Heart left ventricle (tissue), 16 donors: ENCODE measurements at regions not wholly inside any gene's neighbourhood (a gene's known extent, or its start where the extent isn't known, plus 50 kb on each side); places are given as distances from the start of the nearest gene placed in this dataset.

Experiments used
- ATAC-seq, 4 donors: fragments of 200-7000 bp; cut with Tn5 transposase; one replicate each; pipeline ENCODE4 v1.9.1; 2020 to 2022; ENCODE audit warnings: moderate library complexity in 4 of 4, mild to moderate bottlenecking in 3 of 4, moderate number of reproducible peaks in 1 of 4
- DNase-seq, 5 donors: peaks; one replicate each; pipeline ENCODE4 v3.0.0-alpha.2; 2020
- H3K27ac ChIP-seq, 12 donors: fragments of 200-600 bp; sonication (generic) in 4 of 12; one replicate each; pipeline versions ENCODE4 v1.5.0 to v1.8.0; 2016 to 2022; ENCODE audit warnings: mild to moderate bottlenecking in 2 of 12
- H3K27me3 ChIP-seq, 9 donors: fragments of 200-600 bp; sonication (generic) in 2 of 9; one replicate each; pipeline versions ENCODE4 v1.5.1 to v1.8.0; 2016 to 2022; ENCODE audit warnings: mild to moderate bottlenecking in 3 of 9
- H3K36me3 ChIP-seq, 9 donors: fragments of 200-600 bp; sonication (generic) in 2 of 9; one replicate each; pipeline versions ENCODE4 v1.5.0 to v1.8.0; 2018 to 2022; ENCODE audit warnings: mild to moderate bottlenecking in 2 of 9
- H3K4me1 ChIP-seq, 12 donors: fragments of 200-600 bp; sonication (generic) in 4 of 12; one replicate each; pipeline versions ENCODE4 v1.5.0 to v1.8.0; 2016 to 2022; ENCODE audit warnings: mild to moderate bottlenecking in 3 of 12
- H3K4me3 ChIP-seq, 12 donors: fragments of 200-600 bp; sonication (generic) in 4 of 12; one replicate each; pipeline versions ENCODE4 v1.5.0 to v1.8.0; 2017 to 2022; ENCODE audit warnings: mild to moderate bottlenecking in 9 of 12, moderate library complexity in 4 of 12
- H3K9me3 ChIP-seq, 12 donors: fragments of 200-600 bp; sonication (generic) in 4 of 12; one replicate each; pipeline versions ENCODE4 v1.5.0 to v1.8.0; 2016 to 2022; ENCODE audit warnings: mild to moderate bottlenecking in 1 of 12
- POLR2A ChIP-seq, 2 donors: fragments of 450-650 bp; IDR thresholded peaks; one replicate each; pipeline ENCODE4 v1.6.1; 2017; ENCODE audit warnings: antibody characterized with exemption in 2 of 2, mild to moderate bottlenecking in 2 of 2, moderate library complexity in 2 of 2
- WGBS, 4 donors: extraction: QIAGEN DNeasy Blood & Tissue Kit in 2 of 4; methylation state at CpG; one replicate each; pipeline versions ENCODE4 v1.1.5 to v1.1.7; 2013 to 2018; 5-methylcytosine and 5-hydroxymethylcytosine counted together
- intact Hi-C, 10 donors: fragments of 100-400 bp; cut with DNase I; formaldehyde crosslinking; loops; one replicate each; pipeline versions ENCODE4 v1.11.1 to v1.14.2; 2022
- TF ChIP-seq, protein P1 (sequence below), 12 donors: fragments of 200-600 bp; sonication (generic) in 4 of 12; IDR thresholded peaks; one replicate each; pipeline versions ENCODE4 v1.5.0 to v1.8.0; 2018 to 2022; ENCODE audit warnings: antibody characterized with exemption in 12 of 12, mild to moderate bottlenecking in 5 of 12
- donor health status: ischemic (EF 13 %, LVEDD 7.1; RV severe dilation, severe dysfunction).
- donor health status: healthy with polysubstance abuse.
- donor health status: DM: no; HTN: yes; CAD: no.
- donor health status: DM: no; HTN: no; CAD: no.
- donor health status: ischemic (EF 25% LVEDD 6.9; RV normal size, moderate dysfunction).
- donor health status: ischemic (EF 25% LVEDD 5.7; RV mildly dilated, moderate dysfunction).
- donor health status: healthy.
- donor health status: DM: yes; HTN: yes; CAD: no.
- donor health status: ischemic (EF 35%, LVEDD 5.7; RV mildly dilated, moderate dysfunction).
- donor health status: nonischemic (EF 11% LVEDD 7.7; RV severe dilation, severe dysfunction).
- donor health status: DM: yes; HTN: yes; CAD: no.
- donor health status: PGD.
- donor health status: ischemic (EF 29% LVEDD 5.4; RV normal size, mild dysfunction).
- donor health status: nonischemic (EF 23%, LVEDD 6.1; RV moderate dilation, normal function).

DNA sequence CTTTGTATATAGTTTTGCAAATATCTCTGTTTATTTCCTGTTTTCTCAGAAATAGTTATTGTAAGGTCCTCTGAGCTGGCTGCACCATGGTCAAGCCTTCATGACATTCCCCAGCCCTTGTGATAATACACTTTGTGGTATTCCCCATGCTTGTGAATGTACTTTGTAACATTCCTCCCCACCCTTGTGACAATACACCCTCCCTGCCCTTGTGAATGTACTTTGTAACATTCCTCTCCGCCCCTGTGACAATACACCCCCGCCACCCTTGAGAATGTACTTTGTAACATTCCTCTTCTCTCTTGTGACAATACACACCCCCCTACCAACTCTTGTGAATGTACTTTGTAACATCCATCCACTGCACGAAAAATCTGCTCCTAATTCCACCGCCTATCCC is 530.7 kb downstream of the CENPC start:
- WGBS, 4 donors, result 75 to 79% (median 77%) methylated on average over 4 of the region's 4 CpGs
- Histone ChIP-seq H3K36me3 (no peaks in the 10 kb centered on the region), H3K4me3 (no peak overlapping the region), H3K4me1 (no peaks in the 10 kb centered on the region), H3K27ac (no peak overlapping the region), H3K27me3 (no peaks in the 10 kb centered on the region), H3K9me3 (peaks cover 0 to 44% (median 11%) of the 10 kb centered on the region in 12 donors)
- intact Hi-C loops, result no loop called here
- ATAC-seq, result no peak
- no peak for TF ChIP-seq POLR2A (IDR thresholded peaks at IDR 0.05)
- TF ChIP-seq, protein P1, sequence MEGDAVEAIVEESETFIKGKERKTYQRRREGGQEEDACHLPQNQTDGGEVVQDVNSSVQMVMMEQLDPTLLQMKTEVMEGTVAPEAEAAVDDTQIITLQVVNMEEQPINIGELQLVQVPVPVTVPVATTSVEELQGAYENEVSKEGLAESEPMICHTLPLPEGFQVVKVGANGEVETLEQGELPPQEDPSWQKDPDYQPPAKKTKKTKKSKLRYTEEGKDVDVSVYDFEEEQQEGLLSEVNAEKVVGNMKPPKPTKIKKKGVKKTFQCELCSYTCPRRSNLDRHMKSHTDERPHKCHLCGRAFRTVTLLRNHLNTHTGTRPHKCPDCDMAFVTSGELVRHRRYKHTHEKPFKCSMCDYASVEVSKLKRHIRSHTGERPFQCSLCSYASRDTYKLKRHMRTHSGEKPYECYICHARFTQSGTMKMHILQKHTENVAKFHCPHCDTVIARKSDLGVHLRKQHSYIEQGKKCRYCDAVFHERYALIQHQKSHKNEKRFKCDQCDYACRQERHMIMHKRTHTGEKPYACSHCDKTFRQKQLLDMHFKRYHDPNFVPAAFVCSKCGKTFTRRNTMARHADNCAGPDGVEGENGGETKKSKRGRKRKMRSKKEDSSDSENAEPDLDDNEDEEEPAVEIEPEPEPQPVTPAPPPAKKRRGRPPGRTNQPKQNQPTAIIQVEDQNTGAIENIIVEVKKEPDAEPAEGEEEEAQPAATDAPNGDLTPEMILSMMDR (IDR thresholded peaks at IDR 0.05), result no peak
- DNase-seq, result no peak

DNA sequence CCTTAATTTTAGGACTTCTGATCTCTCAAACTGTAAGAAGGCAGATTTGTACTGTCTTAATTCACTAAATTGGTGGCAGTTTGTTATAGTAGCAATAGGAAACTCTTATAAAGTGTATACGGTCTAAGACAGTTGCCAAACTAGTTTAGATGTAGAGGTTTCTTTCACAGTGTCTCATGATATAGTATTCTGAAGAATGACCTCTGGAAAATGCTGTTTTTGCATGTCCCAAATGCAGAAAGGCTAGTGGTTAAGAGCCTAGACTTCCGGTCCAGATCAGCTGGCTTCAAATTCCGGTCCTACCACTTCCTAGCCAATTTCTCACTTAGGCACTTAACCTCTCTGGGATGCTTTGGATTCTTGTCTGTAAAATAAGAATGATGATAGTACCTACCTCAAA is 538.5 kb downstream of the CENPC start:
- ATAC-seq (no peak), DNase-seq (no peak)
- intact Hi-C loops, result no loop called here
- 44 to 59% (median 53%) methylated on average over 3 of the region's 3 CpGs for WGBS, 4 donors
- TF ChIP-seq, protein P1 (IDR thresholded peaks at IDR 0.05), result no peak
- no peak for TF ChIP-seq POLR2A (IDR thresholded peaks at IDR 0.05)
- Histone ChIP-seq H3K4me1 (no peaks in the 10 kb centered on the region), H3K9me3 (peaks cover 0 to 20% (median 0%) of the 10 kb centered on the region in 12 donors), H3K36me3 (no peaks in the 10 kb centered on the region), H3K27me3 (no peaks in the 10 kb centered on the region), H3K27ac (no peak overlapping the region), H3K4me3 (no peak overlapping the region)

DNA sequence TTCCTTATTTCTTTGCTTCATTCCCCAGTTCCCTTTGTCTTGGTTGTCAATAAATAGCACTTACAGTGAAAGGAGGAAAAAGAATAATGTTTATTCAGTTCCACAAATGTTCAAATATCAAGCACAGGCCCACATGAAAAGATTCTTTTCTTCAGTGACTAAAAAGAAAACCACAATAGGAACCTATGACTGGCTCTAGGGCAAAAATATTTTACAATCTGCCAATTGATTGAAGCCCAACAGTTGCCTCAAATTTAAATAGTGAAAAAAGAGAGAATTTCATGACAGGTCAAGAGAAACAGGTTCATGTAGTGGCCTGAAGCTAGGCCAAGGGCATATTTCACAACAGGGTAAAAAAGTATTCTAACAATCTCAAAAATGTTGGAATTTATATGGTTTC is 553.8 kb downstream of the CENPC start:
- intact Hi-C loops, result no loop called here
- ATAC-seq (no peak), DNase-seq (no peak)
- Histone ChIP-seq H3K27me3 (no peaks in the 10 kb centered on the region), H3K27ac (no peak overlapping the region), H3K36me3 (no peaks in the 10 kb centered on the region), H3K4me1 (no peaks in the 10 kb centered on the region), H3K9me3 (peaks cover 0 to 19% (median 7%) of the 10 kb centered on the region in 12 donors), H3K4me3 (no peak overlapping the region)
- no peak for TF ChIP-seq POLR2A (IDR thresholded peaks at IDR 0.05)
- TF ChIP-seq, protein P1 (IDR thresholded peaks at IDR 0.05), result no peak

DNA sequence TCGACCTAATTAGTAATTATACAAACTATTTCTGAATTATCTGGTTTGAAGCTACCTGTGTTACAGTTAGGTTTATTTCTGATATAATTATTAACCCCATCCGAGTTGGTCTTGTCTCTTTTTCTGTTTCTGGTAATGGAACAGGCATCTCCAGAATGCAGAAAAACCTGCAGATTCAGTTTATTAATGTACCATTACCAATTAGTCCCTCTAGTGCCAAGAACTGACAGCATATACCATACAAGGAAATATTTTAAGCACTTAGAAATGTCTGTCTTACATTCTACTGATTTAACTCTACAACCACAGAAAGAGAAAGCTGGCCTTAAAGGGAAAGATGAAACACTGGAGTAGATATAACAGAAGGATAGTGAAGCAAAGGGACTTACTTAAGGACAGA is 570.6 kb downstream of the CENPC start:
- 59 to 73% (median 68%) methylated on average over 2 of the region's 2 CpGs for WGBS, 4 donors
- H3K4me1 ChIP-seq, result no peaks in the 10 kb centered on the region
- intact Hi-C loops, result loop anchor here in 1 of 10 donors (5.0 kb wide), 1 partner anchor 53 kb away; no protein-coding TSS in a partner anchor
- no peaks in the 10 kb centered on the region for H3K9me3 ChIP-seq
- TF ChIP-seq POLR2A (IDR thresholded peaks at IDR 0.05), result no peak
- TF ChIP-seq, protein P1 (IDR thresholded peaks at IDR 0.05), result no peak
- ATAC-seq (no peak), DNase-seq (no peak)
- no peaks in the 10 kb centered on the region for H3K36me3 ChIP-seq
- H3K4me3 ChIP-seq, result no peak overlapping the region
- no peak overlapping the region for H3K27ac ChIP-seq
- H3K27me3 ChIP-seq, result no peaks in the 10 kb centered on the region
